ENCODE measurements at regions not wholly inside any gene's neighbourhood (a gene's known extent, or its start where the extent isn't known, plus 50 kb on each side); places are given as distances from the start of the nearest gene placed in this dataset.

DNA sequence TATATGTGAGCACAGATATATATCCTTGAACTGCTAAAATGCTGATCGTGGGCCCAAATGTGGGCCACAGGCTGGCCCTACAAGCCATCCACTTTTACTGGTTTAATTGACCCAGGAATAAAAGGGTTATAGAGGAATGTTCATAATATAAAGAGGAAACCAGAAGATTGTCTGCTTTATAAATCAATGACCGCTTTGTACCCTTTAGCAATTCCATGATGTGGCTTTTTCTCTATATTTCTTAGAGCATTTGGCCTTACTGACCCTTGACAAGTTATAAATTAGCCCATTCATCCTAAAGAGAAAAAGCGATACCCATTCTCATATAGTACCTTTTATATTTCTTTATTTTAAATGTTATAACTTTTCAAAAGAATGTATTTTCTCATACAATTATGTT is 87.1 kb upstream of the ITGA4 start:
- no peak overlapping the region for H3K27ac ChIP-seq (replicated peaks in 1 of 4)
- DNase-seq (ENCODE audit: extremely low spot score): no peak
- TF ChIP-seq POLR2AphosphoS5 (IDR thresholded peaks at IDR 0.05): no peak
- TF ChIP-seq POLR2A (IDR thresholded peaks at IDR 0.05; ENCODE audit: low read depth): no peak
- TF ChIP-seq EP300 (IDR thresholded peaks at IDR 0.05): no peak
- TF ChIP-seq, protein P1, sequence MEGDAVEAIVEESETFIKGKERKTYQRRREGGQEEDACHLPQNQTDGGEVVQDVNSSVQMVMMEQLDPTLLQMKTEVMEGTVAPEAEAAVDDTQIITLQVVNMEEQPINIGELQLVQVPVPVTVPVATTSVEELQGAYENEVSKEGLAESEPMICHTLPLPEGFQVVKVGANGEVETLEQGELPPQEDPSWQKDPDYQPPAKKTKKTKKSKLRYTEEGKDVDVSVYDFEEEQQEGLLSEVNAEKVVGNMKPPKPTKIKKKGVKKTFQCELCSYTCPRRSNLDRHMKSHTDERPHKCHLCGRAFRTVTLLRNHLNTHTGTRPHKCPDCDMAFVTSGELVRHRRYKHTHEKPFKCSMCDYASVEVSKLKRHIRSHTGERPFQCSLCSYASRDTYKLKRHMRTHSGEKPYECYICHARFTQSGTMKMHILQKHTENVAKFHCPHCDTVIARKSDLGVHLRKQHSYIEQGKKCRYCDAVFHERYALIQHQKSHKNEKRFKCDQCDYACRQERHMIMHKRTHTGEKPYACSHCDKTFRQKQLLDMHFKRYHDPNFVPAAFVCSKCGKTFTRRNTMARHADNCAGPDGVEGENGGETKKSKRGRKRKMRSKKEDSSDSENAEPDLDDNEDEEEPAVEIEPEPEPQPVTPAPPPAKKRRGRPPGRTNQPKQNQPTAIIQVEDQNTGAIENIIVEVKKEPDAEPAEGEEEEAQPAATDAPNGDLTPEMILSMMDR (IDR thresholded peaks at IDR 0.05): no peak
- no peaks in the 10 kb centered on the region for H3K27me3 ChIP-seq
- H3K4me1 ChIP-seq: peaks cover 10 to 24% (median 22%) of the 10 kb centered on the region in 4 donors
- WGBS: 98% methylated on average over 3 of the region's 3 CpGs
- no peaks in the 10 kb centered on the region for H3K36me3 ChIP-seq
- H3K4me3 ChIP-seq: no peak overlapping the region
- no peaks in the 10 kb centered on the region for H3K9me3 ChIP-seq
- intact Hi-C loops (cut with DNase I): no loop called here

GRCh38 chr2:181371195-181371594 is 86.0 kb upstream of the ITGA4 start:
- H3K36me3 ChIP-seq: no peaks in the 10 kb centered on the region
- whole genome bisulfite sequencing: 84% methylated on average over 2 of the region's 2 CpGs

DNA sequence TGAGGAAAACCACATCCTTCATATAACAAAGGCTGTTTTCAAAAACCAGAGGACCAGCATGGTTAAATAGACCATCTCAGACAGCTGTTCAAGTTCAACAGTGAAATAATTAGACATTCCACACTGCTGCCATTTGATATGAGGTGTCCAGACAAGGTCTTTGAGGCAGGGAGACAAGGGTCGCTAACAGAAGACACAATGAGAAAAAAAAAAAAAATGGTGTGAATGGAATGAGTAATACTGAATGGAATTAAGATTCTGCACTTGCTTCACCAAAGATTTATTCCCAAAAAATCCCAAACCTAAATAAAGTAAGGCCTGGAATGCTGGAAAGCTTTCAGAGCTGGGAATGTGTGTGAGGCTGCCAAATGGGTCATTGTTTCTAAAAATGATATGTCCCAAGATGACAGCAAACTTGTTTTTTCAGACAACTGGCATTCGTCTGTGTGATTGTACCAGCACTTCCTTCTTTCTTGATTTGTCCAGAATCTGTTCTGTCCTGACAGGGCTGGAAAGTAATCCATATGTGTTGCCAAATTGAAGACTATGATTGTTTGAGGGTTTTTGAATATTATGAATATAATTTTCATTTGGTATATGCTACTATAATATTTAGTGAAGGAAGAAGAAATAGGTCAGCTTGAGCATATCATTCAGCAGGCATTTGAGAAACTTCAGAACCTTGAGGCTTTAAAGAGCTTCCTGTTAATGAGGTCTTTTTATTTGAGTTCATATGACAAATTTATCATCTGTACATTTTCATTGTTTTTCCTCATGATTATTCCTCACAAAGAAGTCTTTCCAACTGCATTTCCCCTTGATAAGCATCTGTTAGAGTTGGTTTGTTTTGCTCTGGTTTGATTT is 85.2 kb upstream of the ITGA4 start:
- Histone ChIP-seq H3K9me3 (no peaks in the 10 kb centered on the region), H3K4me1 (peaks cover 10 to 28% (median 23%) of the 10 kb centered on the region in 4 donors), H3K27ac (replicated peaks in 1 of 4) (no peak overlapping the region), H3K36me3 (no peaks in the 10 kb centered on the region), H3K27me3 (no peaks in the 10 kb centered on the region), H3K4me3 (no peak overlapping the region)
- 5% methylated on average over 2 of the region's 2 CpGs for WGBS
- TF ChIP-seq, protein P1 (IDR thresholded peaks at IDR 0.05): no peak
- peak in 1 of 2 donors; percentile 52 for TF ChIP-seq POLR2AphosphoS5 (IDR thresholded peaks at IDR 0.05)
- intact Hi-C loops (cut with DNase I): no loop called here
- no peak for DNase-seq (ENCODE audit: extremely low spot score)

More at GRCh38 chr2:181371195-181371594, 86.0 kb upstream of the ITGA4 start:
- TF ChIP-seq, protein P1 (IDR thresholded peaks at IDR 0.05): no peak
- TF ChIP-seq EP300 (IDR thresholded peaks at IDR 0.05) (no peak), POLR2A (IDR thresholded peaks at IDR 0.05; ENCODE audit: low read depth) (no peak), POLR2AphosphoS5 (IDR thresholded peaks at IDR 0.05) (no peak)
- H3K4me3 ChIP-seq: no peak overlapping the region
- intact Hi-C loops (cut with DNase I): no loop called here
- H3K27ac ChIP-seq (replicated peaks in 1 of 4): no peak overlapping the region
- DNase-seq (ENCODE audit: extremely low spot score): no peak
- no peaks in the 10 kb centered on the region for H3K27me3 ChIP-seq
- H3K4me1 ChIP-seq: peaks cover 10 to 24% (median 22%) of the 10 kb centered on the region in 4 donors
- H3K9me3 ChIP-seq: no peaks in the 10 kb centered on the region

GRCh38 chr2:181372646-181373040 is 84.5 kb upstream of the ITGA4 start:
- H3K4me1 ChIP-seq: peaks cover 10 to 28% (median 23%) of the 10 kb centered on the region in 4 donors
- H3K27me3 ChIP-seq: no peaks in the 10 kb centered on the region
- no peak for DNase-seq (ENCODE audit: extremely low spot score)
- H3K9me3 ChIP-seq: no peaks in the 10 kb centered on the region
- no peak overlapping the region for H3K4me3 ChIP-seq
- TF ChIP-seq EP300 (IDR thresholded peaks at IDR 0.05) (no peak), POLR2AphosphoS5 (IDR thresholded peaks at IDR 0.05) (no peak), POLR2A (IDR thresholded peaks at IDR 0.05; ENCODE audit: low read depth) (no peak)
- TF ChIP-seq, protein P1 (IDR thresholded peaks at IDR 0.05): no peak
- no peak overlapping the region for H3K27ac ChIP-seq (replicated peaks in 1 of 4)
- 78% methylated on average over 3 of the region's 3 CpGs for WGBS
- no peaks in the 10 kb centered on the region for H3K36me3 ChIP-seq
- intact Hi-C loops (cut with DNase I): no loop called here

Measured in esophagus muscularis mucosa (tissue), 4 donors.